ENCODE measurements at regions not wholly inside any gene's neighbourhood (a gene's known extent, or its start where the extent isn't known, plus 50 kb on each side); places are given as distances from the start of the nearest gene placed in this dataset.

DNA sequence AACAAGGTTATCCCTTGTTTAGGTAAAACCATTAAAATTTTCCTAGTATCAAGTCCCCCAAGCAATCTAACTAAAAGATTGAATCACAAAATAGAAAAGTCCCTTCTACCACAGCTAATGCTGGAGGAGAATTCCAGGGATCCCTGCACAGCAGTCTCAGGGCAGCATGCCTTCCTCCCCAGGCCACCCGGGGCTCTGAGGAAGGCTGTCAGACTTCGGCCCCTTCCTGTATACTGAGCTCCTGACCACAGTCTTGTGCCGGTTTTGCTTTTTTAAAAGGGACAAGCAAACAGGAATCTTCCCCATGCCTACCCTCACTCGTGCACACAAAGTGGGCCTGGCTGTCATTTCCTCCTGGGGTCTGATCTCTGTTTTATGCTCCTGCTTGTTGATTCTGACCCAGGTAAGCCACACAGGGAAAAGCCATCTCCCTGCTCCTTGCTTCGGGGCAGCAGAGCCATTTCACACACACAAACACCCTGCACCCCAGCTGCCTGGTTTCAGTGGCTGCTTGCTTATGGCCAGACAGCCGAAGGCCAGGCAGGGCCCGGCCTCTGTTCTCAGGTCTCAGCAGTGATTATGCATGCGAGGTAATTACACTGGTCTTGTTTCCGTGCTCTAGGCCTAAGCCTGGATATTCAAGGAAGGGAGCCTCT is 211.9 kb downstream of the NXNL2 start:
- no peaks in the 10 kb centered on the region for H3K36me3 ChIP-seq (ENCODE audit: control insufficient read depth, insufficient read depth, low read length)
- TF ChIP-seq CTCF (IDR thresholded peaks at IDR 0.05; ENCODE audit: insufficient read depth, low read length, poor library complexity, severe bottlenecking), result no peak
- no peak for DNase-seq (ENCODE audit: low read depth)
- H3K4me3 ChIP-seq (ENCODE audit: low read depth, low read length), result no peak overlapping the region
- no peaks in the 10 kb centered on the region for H3K27me3 ChIP-seq (ENCODE audit: control insufficient read depth, insufficient read depth, low read length)

DNA sequence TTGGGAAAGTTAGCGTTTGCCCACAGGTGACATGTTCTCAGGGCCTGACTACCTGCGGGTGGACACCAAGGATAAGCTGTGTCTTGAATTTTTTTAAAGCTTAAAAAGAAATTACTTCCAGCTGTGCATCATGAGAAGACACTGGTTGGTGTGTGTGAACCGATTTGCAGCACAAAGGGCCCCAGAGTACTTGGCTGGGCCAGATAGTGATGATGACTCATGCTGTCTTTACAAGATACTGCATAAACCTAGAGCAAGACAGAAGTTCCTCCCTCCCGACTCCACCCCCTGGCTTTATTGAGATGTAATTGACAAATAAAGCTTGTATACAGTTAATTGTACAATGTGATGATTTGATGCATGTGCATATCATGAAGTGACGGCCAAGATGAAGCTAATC is 212.8 kb downstream of the NXNL2 start:
- no peak overlapping the region for H3K4me3 ChIP-seq (ENCODE audit: low read depth, low read length)
- no peak for TF ChIP-seq CTCF (IDR thresholded peaks at IDR 0.05; ENCODE audit: insufficient read depth, low read length, poor library complexity, severe bottlenecking)
- peak; percentile 54 for DNase-seq (ENCODE audit: low read depth)
- no peaks in the 10 kb centered on the region for H3K36me3 ChIP-seq (ENCODE audit: control insufficient read depth, insufficient read depth, low read length)
- no peaks in the 10 kb centered on the region for H3K27me3 ChIP-seq (ENCODE audit: control insufficient read depth, insufficient read depth, low read length)

DNA sequence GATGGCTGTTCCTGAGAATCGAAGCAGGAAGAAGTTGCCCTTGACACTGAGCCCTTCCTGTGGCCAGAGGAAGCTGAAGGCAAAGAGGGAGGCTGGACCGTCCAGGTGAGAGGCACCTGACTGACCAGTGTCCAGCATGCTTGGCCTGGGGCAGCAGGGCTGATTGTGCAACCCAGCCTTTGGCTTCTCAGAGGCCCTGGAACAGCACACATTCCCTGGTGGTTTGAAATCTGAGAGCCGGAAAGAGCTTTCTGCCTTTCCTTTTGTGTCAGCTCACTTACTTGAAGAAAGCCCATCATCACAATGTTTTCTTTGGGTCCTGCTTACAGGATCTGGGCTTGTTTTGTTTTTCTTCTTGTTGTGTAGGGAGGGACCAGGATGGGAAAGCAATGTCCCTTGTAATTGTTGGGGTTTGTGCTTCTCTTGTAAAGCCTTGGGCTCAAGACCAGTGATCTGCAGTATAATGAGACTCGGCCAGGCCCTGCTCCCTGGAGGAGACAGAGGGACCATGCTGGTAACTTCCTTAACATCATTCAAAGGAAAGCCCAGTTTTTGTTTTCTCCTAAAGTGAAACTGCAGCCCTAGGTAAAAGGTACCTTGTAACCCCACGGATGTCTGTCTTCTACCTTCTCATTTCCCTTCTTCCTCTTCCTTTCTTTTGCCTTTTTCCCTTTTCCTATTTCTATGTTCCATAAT is 213.7 kb downstream of the NXNL2 start:
- Histone ChIP-seq H3K4me3 (ENCODE audit: low read depth, low read length) (no peak overlapping the region), H3K27me3 (ENCODE audit: control insufficient read depth, insufficient read depth, low read length) (no peaks in the 10 kb centered on the region), H3K36me3 (ENCODE audit: control insufficient read depth, insufficient read depth, low read length) (no peaks in the 10 kb centered on the region)
- no peak for DNase-seq (ENCODE audit: low read depth)
- TF ChIP-seq CTCF (IDR thresholded peaks at IDR 0.05; ENCODE audit: insufficient read depth, low read length, poor library complexity, severe bottlenecking), result no peak

GRCh38 chr9:88749420-88749819 is 214.4 kb downstream of the NXNL2 start:
- no peak for DNase-seq (ENCODE audit: low read depth)
- Histone ChIP-seq H3K4me3 (ENCODE audit: low read depth, low read length) (no peak overlapping the region), H3K27me3 (ENCODE audit: control insufficient read depth, insufficient read depth, low read length) (no peaks in the 10 kb centered on the region), H3K36me3 (ENCODE audit: control insufficient read depth, insufficient read depth, low read length) (no peaks in the 10 kb centered on the region)
- no peak for TF ChIP-seq CTCF (IDR thresholded peaks at IDR 0.05; ENCODE audit: insufficient read depth, low read length, poor library complexity, severe bottlenecking)

GRCh38 chr9:88750832-88751360 is 215.9 kb downstream of the NXNL2 start:
- no peaks in the 10 kb centered on the region for H3K36me3 ChIP-seq (ENCODE audit: control insufficient read depth, insufficient read depth, low read length)
- TF ChIP-seq CTCF (IDR thresholded peaks at IDR 0.05; ENCODE audit: insufficient read depth, low read length, poor library complexity, severe bottlenecking), result no peak
- no peaks in the 10 kb centered on the region for H3K27me3 ChIP-seq (ENCODE audit: control insufficient read depth, insufficient read depth, low read length)
- no peak overlapping the region for H3K4me3 ChIP-seq (ENCODE audit: low read depth, low read length)
- DNase-seq (ENCODE audit: low read depth), result no peak
